ENCODE measurements at regions not wholly inside any gene's neighbourhood (a gene's known extent, or its start where the extent isn't known, plus 50 kb on each side); places are given as distances from the start of the nearest gene placed in this dataset.
A peak's percentile ranks its signal among the peaks of the same experiment; 100 is the strongest.

DNA sequence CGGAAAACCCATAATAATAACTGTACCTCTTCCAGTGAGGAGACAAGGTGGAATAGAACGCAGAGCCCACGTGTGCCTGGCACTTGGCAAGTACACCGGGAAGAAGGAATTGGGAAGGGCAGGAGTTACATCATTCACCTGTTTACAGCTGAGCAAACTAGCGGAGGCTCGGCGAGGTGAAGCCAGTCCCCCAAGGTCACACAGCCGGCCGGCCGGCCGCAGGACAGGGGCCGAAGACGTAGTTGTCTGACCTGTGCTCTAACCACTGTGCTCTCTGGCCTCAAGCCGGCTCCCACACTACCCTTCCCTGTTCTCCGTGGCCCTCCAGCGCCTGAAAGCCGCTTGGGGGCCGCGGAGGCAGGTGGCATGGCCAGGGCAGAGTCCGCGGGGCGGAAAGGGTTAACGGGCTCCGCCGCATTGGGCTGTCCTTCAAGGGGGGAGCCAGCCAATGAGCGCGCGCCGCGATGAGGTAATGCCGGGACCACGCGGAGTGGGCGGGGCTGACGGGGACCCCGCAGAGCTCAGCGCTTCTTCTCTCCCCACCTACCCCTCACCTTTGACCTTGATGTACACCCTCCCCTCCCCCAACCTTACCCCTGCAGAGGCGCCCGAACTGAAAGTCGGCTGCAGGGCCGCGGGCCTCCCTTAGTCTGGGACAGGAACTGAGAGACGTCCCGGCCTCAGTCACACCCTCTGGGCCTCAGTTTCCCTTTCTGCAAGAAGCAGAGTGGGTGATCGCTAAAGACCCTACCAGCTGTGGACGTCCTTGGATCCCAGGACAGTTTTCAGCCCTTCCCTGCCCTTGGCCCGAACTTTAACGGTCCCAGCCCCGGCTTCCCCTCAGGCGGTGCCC, 125.1 kb downstream of the C9orf50 start:
- in situ Hi-C loops (cut with MboI; ENCODE audit: low sequenced_read_pairs) = no loop called here
- Histone ChIP-seq H3K27me3 (ENCODE audit: low read depth) (no peaks in the 10 kb centered on the region), H3K9me3 (no peaks in the 10 kb centered on the region), H3K36me3 (replicated peaks) (peaks cover 10% of the 10 kb centered on the region; the same call in 1 of the 2 replicates), H3K4me3 (peak overlapping the region; percentile 24), H3K4me1 (peaks cover 20% of the 10 kb centered on the region)
- peak; percentile 62 to 94 for DNase-seq (ENCODE audit: low spot score in 2 of 2)

DNA sequence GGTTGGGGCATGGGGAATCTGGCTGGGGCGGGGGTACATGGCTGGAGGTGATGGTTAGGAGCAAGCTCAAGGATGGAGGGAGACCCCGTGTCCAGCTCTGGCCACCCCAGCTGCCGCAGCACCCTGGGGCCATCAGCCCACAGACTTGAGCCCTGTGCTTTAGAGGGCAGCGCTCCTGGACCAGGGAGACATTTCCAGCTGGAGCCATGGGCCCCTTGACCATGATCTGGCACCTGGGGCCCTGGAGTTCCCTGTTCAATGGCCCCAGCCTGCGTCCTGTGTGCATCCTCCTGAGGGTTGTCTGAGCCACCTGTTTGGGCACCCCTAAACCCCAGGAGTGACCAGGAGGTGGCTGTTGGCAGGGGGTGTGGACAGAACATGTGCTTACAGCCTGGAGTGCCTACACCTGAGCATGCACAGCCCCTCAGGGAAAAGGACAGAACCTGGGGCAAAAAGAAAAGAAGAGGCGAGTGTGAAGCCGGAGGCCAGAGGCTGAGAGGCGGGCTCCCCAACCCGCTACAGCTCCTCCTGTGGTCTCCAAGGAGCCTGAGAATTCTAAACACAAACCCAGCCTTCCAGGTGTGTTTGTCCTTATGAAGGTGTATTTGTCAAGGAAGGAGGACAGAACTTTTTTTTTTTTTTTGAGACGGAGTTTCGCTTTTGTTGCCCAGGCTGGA, 126.7 kb downstream of the C9orf50 start:
- Histone ChIP-seq H3K9me3 (no peaks in the 10 kb centered on the region), H3K4me3 (no peak overlapping the region), H3K27me3 (ENCODE audit: low read depth) (no peaks in the 10 kb centered on the region), H3K36me3 (replicated peaks) (peaks cover 10% of the 10 kb centered on the region; the same call in 1 of the 2 replicates), H3K4me1 (peaks cover 29% of the 10 kb centered on the region)
- in situ Hi-C loops (cut with MboI; ENCODE audit: low sequenced_read_pairs) = no loop called here
- no peak for DNase-seq (ENCODE audit: low spot score in 2 of 2)

DNA sequence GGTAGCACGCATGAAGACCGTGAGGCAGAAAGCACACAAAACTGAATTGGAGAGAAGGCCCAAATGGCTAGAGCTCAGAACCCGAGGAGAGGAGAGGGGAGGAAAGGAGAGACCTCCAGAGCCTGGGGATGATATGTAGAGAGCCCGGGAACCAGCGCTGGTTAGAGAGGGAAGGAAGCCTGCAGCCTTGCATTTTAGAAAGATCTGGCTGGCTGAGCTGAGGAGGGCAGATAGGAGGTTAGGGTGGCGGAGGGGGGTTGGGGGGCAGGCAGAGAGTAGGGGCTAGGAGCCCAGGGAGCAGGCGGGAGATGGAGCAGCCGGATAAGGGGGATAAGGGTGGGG, 127.2 kb downstream of the C9orf50 start:
- Histone ChIP-seq H3K4me1 (peaks cover 35% of the 10 kb centered on the region), H3K36me3 (replicated peaks) (peaks cover 10% of the 10 kb centered on the region; the same call in 1 of the 2 replicates), H3K27me3 (ENCODE audit: low read depth) (no peaks in the 10 kb centered on the region), H3K9me3 (no peaks in the 10 kb centered on the region), H3K4me3 (no peak overlapping the region)
- no peak for DNase-seq (ENCODE audit: low spot score in 2 of 2)
- in situ Hi-C loops (cut with MboI; ENCODE audit: low sequenced_read_pairs) = no loop called here

DNA sequence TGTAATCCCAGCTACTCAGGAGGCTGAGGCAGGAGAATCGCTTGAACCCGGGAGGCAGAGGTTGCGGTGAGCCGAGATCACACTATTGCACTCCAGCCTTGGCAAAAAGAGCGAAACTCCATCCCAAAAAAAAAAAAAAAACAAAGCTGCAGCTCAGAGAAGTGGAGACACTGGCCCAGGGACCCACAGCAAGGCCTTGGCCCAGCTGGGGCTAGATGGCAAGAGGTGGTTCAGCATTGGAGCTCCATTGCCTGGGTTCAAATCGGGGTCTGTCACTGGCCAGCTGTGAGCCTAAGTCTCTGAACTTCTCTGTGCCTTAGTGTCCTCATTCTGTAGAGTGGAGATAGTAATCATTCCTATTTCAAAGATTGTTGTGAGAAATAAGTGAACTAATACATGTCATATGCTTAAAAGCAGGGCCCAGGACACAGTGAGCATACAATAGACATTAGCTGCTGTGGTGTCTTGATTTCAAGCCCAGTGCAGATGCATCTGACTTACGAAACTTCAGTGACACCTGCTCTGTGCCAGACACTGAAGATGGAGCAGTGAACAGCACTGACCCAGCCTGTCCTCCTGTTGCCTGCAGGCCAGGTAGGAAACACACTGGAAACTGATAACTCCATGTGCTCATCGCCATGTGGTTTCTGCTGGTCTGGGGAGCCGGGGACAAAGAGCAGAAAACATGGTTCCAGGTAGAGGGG, 127.7 kb downstream of the C9orf50 start:
- in situ Hi-C loops (cut with MboI; ENCODE audit: low sequenced_read_pairs) = no loop called here
- DNase-seq (ENCODE audit: low spot score in 2 of 2) = no peak
- Histone ChIP-seq H3K27me3 (ENCODE audit: low read depth) (no peaks in the 10 kb centered on the region), H3K9me3 (no peaks in the 10 kb centered on the region), H3K4me3 (no peak overlapping the region), H3K36me3 (replicated peaks) (peaks cover 10% of the 10 kb centered on the region; the same call in 1 of the 2 replicates), H3K4me1 (peaks cover 39% of the 10 kb centered on the region)

DNA sequence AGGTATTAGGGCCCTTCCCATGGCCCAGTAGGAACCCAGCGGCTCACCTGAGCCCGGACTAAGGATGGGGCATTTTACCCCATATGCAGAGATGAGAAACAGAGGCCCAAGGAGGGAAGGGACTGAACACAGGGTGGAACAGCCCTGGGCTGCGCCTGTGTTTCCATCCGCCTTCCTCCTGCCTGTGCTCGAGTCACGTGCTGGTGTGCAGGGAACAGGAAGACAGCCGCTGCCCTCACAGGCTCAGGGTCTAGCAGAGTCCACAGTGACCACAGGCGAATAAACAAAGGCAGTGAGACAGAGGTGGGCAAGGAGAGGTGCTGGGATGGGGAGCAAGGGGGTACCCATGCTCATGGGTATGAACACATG, 129.4 kb downstream of the C9orf50 start:
- Histone ChIP-seq H3K4me3 (no peak overlapping the region), H3K4me1 (peaks cover 39% of the 10 kb centered on the region), H3K27me3 (ENCODE audit: low read depth) (no peaks in the 10 kb centered on the region), H3K9me3 (no peaks in the 10 kb centered on the region), H3K36me3 (replicated peaks) (peaks cover 10% of the 10 kb centered on the region; the same call in 1 of the 2 replicates)
- in situ Hi-C loops (cut with MboI; ENCODE audit: low sequenced_read_pairs) = no loop called here
- DNase-seq (ENCODE audit: low spot score in 2 of 2) = no peak

DNA sequence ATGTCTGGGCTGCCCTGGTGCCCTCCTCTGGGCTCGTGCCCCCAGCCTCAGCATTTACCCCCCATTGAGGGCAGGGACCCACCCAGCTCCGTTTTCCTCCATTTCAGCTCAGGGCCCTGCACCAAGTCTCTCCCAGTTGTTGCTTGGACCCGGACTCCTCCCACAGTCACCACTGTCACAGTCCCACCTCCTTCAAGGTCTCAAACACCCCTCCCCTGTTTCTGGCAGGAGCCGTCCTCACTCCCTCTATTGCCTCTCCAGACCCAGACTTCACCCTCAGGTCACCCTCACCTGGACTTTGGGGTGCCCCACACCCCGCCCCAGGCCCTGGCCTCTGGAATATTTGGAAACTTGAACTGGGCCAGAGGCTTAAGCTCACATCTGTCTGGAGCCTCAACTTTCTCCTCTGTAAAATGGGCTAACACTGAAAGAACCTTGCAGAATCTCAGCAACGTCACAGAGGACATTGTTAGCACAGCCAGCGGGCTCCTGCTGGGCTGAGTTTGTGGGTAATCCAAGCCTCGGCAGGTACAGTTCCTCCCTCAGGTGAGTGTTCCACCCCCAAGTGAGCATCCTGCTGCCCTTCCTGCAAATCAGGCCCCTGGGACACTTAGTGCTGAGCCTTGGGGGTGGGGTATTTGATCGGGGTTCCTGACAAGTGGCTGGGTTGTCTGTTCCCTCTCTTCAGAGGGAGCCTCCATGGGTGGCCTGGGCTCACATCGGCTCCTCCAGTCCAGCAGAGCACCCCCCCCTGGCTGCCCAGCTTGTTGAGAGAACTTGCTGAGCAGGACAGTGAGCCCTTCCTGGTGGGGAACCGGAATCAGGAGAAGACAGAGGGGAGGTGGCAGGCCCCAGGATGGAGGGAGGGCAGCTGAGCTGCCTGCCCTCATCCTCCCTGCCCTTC, 130.1 kb downstream of the C9orf50 start:
- DNase-seq (ENCODE audit: low spot score in 2 of 2) = peak in 1 of 2 experiments; percentile 41
- peak overlapping the region; percentile 23 for H3K4me3 ChIP-seq
- peaks cover 10% of the 10 kb centered on the region; the same call in 1 of the 2 replicates for H3K36me3 ChIP-seq (replicated peaks)
- no peaks in the 10 kb centered on the region for H3K9me3 ChIP-seq
- in situ Hi-C loops (cut with MboI; ENCODE audit: low sequenced_read_pairs) = no loop called here
- H3K4me1 ChIP-seq = peaks cover 34% of the 10 kb centered on the region
- H3K27me3 ChIP-seq (ENCODE audit: low read depth) = no peaks in the 10 kb centered on the region

DNA sequence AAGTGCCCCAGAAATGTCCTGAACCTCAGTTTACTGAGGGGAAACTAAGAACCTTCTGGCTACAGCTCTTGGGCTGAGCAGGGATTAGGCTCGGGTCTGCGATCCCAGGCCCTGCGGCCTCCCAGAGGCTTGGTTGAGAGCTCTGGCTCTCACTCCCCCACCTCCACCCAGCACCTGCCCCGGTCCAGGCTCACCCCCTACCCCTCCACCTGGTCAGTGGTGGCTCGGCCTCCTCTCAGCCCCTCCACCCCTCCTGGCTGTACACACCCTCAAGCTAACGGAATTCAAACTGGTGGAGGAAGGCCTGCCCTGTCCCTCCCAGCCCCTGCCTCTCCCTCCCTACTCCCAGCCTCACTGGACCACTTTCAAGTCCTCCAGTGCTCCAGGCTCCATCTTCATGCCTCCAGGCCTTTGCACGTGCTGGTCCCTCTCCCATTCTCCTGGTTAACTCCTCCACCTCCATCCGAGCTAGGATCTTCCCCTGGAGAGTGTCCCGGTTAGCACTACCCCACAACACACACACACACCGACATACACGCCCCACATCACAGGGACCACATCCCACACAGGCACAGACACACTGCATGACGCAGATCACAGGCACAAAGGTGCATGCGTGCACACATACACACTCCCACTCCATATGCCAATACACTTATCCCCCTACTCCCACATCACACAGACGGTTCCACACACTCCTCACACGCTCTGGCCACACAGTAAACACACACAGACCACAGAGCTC, 130.9 kb downstream of the C9orf50 start:
- H3K27me3 ChIP-seq (ENCODE audit: low read depth) = no peaks in the 10 kb centered on the region
- H3K4me1 ChIP-seq = peaks cover 34% of the 10 kb centered on the region
- peak overlapping the region; percentile 23 for H3K4me3 ChIP-seq
- in situ Hi-C loops (cut with MboI; ENCODE audit: low sequenced_read_pairs) = no loop called here
- no peaks in the 10 kb centered on the region for H3K9me3 ChIP-seq
- H3K36me3 ChIP-seq (replicated peaks) = peaks cover 10% of the 10 kb centered on the region; the same call in 1 of the 2 replicates
- peak in 1 of 2 experiments; percentile 45 for DNase-seq (ENCODE audit: low spot score in 2 of 2)

DNA sequence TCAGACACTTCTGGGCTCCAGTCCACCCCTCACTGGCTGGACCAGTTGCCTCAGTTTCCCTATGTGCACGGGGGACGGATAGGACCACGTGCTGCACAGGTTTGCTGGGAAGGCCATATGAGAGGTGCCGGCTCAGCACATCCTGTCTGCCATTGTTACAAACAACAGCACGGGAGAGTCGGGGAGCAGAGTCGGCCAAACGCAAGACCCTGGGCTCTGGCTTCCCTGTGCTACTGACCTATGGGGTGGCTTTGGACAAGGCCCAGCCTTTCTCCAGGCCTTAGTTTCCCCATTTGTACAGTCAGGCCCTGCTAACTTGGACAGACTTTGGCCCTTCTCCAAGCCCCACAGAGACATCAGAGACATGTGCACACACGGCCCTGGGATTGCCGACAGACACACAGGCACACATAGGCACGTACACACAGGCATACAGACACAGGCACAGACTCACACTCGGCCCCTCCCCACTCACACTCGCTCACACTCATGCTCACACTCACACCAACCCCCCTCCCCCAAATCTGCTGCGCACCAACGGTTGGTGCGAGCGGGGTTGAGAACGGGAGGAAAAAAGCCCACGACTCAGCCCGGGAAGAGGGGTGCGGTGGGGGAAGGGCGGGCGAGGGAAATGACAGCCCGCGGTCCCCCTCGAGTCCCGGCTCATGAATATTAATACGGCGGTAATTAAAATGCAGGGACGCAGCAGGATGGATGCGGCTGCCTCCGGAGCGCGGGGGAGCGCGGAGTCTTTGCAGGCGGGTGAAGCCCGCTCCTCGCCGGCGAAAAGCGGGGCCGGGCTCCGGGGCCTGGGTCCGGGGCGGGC, 133.0 kb downstream of the C9orf50 start:
- Histone ChIP-seq H3K4me1 (peaks cover 45% of the 10 kb centered on the region), H3K27me3 (ENCODE audit: low read depth) (no peaks in the 10 kb centered on the region), H3K9me3 (no peaks in the 10 kb centered on the region), H3K36me3 (replicated peaks) (peaks cover 6% of the 10 kb centered on the region; the same call in 1 of the 2 replicates), H3K4me3 (peak overlapping the region; percentile 23)
- peak; percentile 20 to 61 for DNase-seq (ENCODE audit: low spot score in 2 of 2)
- in situ Hi-C loops (cut with MboI; ENCODE audit: low sequenced_read_pairs) = no loop called here

DNA sequence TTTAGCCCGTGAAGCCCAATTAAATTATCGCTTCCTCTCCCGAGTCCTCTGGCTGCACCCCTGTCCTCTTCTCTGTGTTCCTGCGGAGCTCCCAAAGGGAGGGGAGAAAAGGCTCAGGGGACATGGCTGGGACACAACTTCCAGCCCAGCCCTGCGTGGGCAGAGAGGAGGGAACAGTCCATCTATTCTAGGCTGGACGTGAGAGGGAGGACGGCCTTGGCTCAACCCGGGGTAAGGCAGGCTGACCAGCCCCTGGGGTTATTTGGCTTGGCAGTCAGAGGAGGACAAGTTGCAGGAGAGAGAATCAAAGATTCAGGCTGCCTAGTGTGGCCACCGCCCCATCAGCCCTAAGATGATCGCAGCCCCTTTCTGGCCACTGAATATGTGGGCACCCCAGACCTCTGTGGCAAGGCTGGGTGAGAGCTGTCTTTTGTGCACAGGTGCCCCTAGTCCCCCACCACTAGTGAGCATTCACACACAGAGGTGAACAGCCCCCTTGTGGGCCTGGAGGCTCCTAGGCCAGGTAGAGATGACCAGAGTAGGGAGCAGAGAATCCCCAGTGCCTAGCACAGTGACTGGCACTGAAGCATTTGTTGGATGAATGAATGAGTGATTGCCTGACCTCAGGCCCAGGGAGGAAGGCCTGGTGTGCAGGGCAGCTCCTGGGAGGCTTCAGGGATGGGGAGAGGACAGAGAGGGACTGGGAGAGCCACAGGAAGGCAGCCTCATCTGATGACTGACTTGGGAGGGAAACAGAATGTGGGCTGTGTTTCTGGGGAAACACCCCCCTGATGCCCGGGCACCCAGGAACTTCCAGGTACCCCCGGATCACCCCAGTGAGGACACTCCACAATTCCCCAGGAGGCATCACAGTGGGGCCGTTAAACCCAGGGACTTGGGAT, 133.9 kb downstream of the C9orf50 start:
- no peaks in the 10 kb centered on the region for H3K27me3 ChIP-seq (ENCODE audit: low read depth)
- no peak overlapping the region for H3K4me3 ChIP-seq
- in situ Hi-C loops (cut with MboI; ENCODE audit: low sequenced_read_pairs) = no loop called here
- DNase-seq (ENCODE audit: low spot score in 2 of 2) = no peak
- peaks cover 6% of the 10 kb centered on the region; the same call in 1 of the 2 replicates for H3K36me3 ChIP-seq (replicated peaks)
- no peaks in the 10 kb centered on the region for H3K9me3 ChIP-seq
- peaks cover 50% of the 10 kb centered on the region for H3K4me1 ChIP-seq

DNA sequence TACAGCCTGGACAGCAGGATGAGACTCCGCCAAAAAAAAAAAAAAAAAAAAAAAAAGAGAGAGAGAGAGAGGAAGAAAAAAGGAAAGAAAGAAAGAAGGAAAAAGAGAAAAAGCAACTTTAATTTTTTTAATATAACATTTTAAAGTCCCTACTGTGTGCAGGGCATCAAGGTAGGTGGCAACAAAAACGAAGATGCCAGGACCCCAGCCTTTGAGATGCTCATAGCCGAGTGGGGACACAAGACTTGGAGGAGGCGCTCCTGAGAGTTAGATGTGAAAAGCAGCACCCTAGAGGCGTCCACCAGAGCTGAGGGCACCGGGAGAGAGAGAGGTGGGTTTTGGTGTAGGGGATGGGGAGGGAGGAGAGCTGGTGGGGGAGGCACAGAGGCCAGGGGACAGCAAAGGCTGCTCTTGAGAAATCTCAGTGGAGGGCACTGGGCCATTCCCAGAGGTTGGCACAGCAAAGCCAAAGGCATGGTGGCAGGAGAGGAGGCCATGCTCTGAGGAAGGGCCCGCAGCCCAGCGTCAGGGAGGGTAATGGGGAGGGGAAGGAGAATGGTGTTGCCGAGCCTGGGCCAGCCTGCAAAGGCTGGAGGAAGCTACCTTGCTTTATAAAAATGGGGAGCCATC, 135.6 kb downstream of the C9orf50 start:
- Histone ChIP-seq H3K27me3 (ENCODE audit: low read depth) (no peaks in the 10 kb centered on the region), H3K4me1 (peaks cover 56% of the 10 kb centered on the region), H3K4me3 (no peak overlapping the region), H3K9me3 (no peaks in the 10 kb centered on the region), H3K36me3 (replicated peaks) (no peaks in the 10 kb centered on the region)
- in situ Hi-C loops (cut with MboI; ENCODE audit: low sequenced_read_pairs) = no loop called here
- no peak for DNase-seq (ENCODE audit: low spot score in 2 of 2)

All from HAP-1 (cell line).